AG04449 (cell line): ENCODE measurements at regions not wholly inside any gene's neighbourhood (a gene's known extent, or its start where the extent isn't known, plus 50 kb on each side); places are given as distances from the start of the nearest gene placed in this dataset.
"Not testable (repeated sequence)": the region's sequence is repeated elsewhere in the genome, so short reads cannot be mapped to it uniquely, and the experiment has no call there.

Experiments
- CTCF ChIA-PET: fragments of 350-600 bp; formaldehyde crosslinking; extraction: SDS; loops from one replicate; lab custom pipeline; 2021; ENCODE audit warnings: antibody characterized with exemption; lab: Yijun Ruan, JAX
- POLR2A ChIA-PET: fragments of 400-600, 350-600 bp; formaldehyde crosslinking; extraction: SDS; loops from one replicate; lab custom pipeline; 2020; ENCODE audit warnings: antibody characterized with exemption, inconsistent platforms; lab: Yijun Ruan, JAX
- DNase-seq: peaks from one replicate; pipeline ENCODE4 v3.0.0-alpha.2; 2010; ENCODE audit warnings: low read depth, low spot score
- H3K4me3 ChIP-seq: 2 replicates; pipeline ENCODE4 v1.5.1; 2011; ENCODE audit warnings: low read depth, mild to moderate bottlenecking, control low read depth, low read length
- CTCF ChIP-seq: IDR thresholded peaks from one replicate; pipeline ENCODE4 v1.5.1; 2011; ENCODE audit warnings: mild to moderate bottlenecking, moderate library complexity, low read length, control low read depth, inconsistent platforms; ENCODE audit not compliant: insufficient read depth; ENCODE audit errors: missing control alignments

GRCh38 chr18:78794071-78794430 lies 185.6 kb upstream of the SALL3 start:
- CTCF ChIA-PET, result no interaction called here
- H3K4me3 ChIP-seq, result no peak overlapping the region
- POLR2A ChIA-PET, result no interaction called here
- no peak for TF ChIP-seq CTCF
- DNase-seq, result no peak

- DNase-seq, result no peak
- ChIA-PET CTCF (no interaction called here), POLR2A (no interaction called here)
- H3K4me3 ChIP-seq, result no peak overlapping the region
- no peak for TF ChIP-seq CTCF
Observed at GRCh38 chr18:78796693-78797455, 182.7 kb upstream of the SALL3 start.

GRCh38 chr18:78797499-78797898 lies 182.1 kb upstream of the SALL3 start:
- ChIA-PET CTCF (no interaction called here), POLR2A (no interaction called here)
- no peak overlapping the region for H3K4me3 ChIP-seq
- TF ChIP-seq CTCF, result no peak
- no peak for DNase-seq

- ChIA-PET POLR2A (no interaction called here), CTCF (no interaction called here)
- DNase-seq, result no peak
- no peak overlapping the region for H3K4me3 ChIP-seq
- no peak for TF ChIP-seq CTCF
Observed at GRCh38 chr18:78798402-78799175, 181.0 kb upstream of the SALL3 start.

GRCh38 chr18:78799382-78800089 lies 180.1 kb upstream of the SALL3 start:
- CTCF ChIA-PET, result no interaction called here
- no peak for DNase-seq
- TF ChIP-seq CTCF, result no peak
- POLR2A ChIA-PET, result no interaction called here
- H3K4me3 ChIP-seq, result no peak overlapping the region

GRCh38 chr18:78800102-78800851 lies 179.3 kb upstream of the SALL3 start:
- DNase-seq, H3K4me3 ChIP-seq, POLR2A ChIA-PET, CTCF ChIA-PET: not testable (repeated sequence)
